ENCODE measurements at regions not wholly inside any gene's neighbourhood (a gene's known extent, or its start where the extent isn't known, plus 50 kb on each side); places are given as distances from the start of the nearest gene placed in this dataset.

DNA sequence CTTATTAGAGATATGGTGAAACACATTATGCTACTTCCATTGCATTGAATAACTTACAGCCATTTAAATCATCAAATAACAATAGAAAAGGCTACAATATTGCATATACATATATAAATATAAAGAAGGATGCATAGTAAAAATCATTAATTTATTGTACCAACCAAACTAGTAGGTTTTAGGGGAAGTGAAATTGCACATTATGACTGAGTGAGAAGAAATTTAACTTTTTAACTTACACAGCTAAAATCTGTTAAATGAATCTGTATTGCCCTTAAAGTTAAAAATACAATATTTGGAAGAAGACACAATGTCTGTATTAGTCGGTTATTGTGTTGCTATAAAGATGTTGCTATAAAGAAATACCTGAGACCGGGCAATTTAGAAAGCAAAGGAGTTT, 2073.7 kb upstream of the ACO1 start:
- Histone ChIP-seq H3K4me2 (ENCODE audit: insufficient read depth, insufficient read length, low read length) (no peak overlapping the region), H3K27ac (ENCODE audit: insufficient read length, low read depth, low read length) (no peak overlapping the region), H2AFZ (ENCODE audit: low read length) (no peak overlapping the region), H3K79me2 (ENCODE audit: insufficient read depth, low read length) (no peaks in the 10 kb centered on the region), H3T11ph (ENCODE audit: low read length) (no peak overlapping the region), H3K4ac (ENCODE audit: low read depth, low read length) (no peak overlapping the region), H3K4me1 (ENCODE audit: insufficient read depth, low read length) (no peaks in the 10 kb centered on the region), H2BK5ac (ENCODE audit: insufficient read length, low read length) (no peak overlapping the region), H2AK5ac (ENCODE audit: insufficient read length, low read length) (no peak overlapping the region), H3K27me3 (ENCODE audit: insufficient read depth, low read length) (no peaks in the 10 kb centered on the region), H2BK120ac (ENCODE audit: low read depth, low read length, poor library complexity, severe bottlenecking) (no peak overlapping the region), H2BK20ac (ENCODE audit: low read depth, low read length, poor library complexity, severe bottlenecking) (no peak overlapping the region), H4K91ac (ENCODE audit: insufficient read length, low read depth, low read length) (no peak overlapping the region), H3K18ac (ENCODE audit: insufficient read length, low read depth, low read length) (no peak overlapping the region), H2BK12ac (ENCODE audit: insufficient read length, low read depth, low read length) (no peak overlapping the region), H3K9ac (ENCODE audit: extremely low read depth, insufficient read length, low read length) (no peak overlapping the region), H4K5ac (ENCODE audit: insufficient read length, low read depth, low read length) (no peak overlapping the region), H2BK15ac (ENCODE audit: low read depth, low read length) (no peak overlapping the region), H3K79me1 (ENCODE audit: insufficient read depth, low read depth, low read length, poor library complexity, severe bottlenecking) (no peaks in the 10 kb centered on the region), H4K8ac (replicated peaks; ENCODE audit: insufficient read length, low read depth, low read length) (no peak overlapping the region), H3K14ac (ENCODE audit: insufficient read depth, low read length) (no peak overlapping the region), H3K23ac (ENCODE audit: insufficient read length, low read depth, low read length) (no peak overlapping the region), H4K20me1 (ENCODE audit: control insufficient read depth, insufficient read depth, insufficient read length) (no peaks in the 10 kb centered on the region), H3K23me2 (ENCODE audit: insufficient read length, low read depth, low read length, poor library complexity, severe bottlenecking) (no peaks in the 10 kb centered on the region), H3K56ac (ENCODE audit: insufficient read length, low read depth, low read length) (no peak overlapping the region), H3K9me3 (ENCODE audit: control insufficient read depth, low read depth, low read length) (no peaks in the 10 kb centered on the region)
- no peak for TF ChIP-seq CTCF (conservative IDR thresholded peaks at IDR 0.05)
- Mint-ChIP-seq H3K27ac (no peak overlapping the region), H3K9me3 (peaks cover 6 to 7% of the 10 kb centered on the region in 2 experiments), H3K27me3 (ENCODE audit: low read depth) (no peaks in the 10 kb centered on the region), H3K4me3 (no peak overlapping the region), H3K36me3 (ENCODE audit: insufficient read depth in 1 of 3, low read depth in 3 of 3) (peaks cover 0 to 8% (median 0%) of the 10 kb centered on the region in 3 experiments; a peak in 2 of 7 replicates), H3K4me1 (no peaks in the 10 kb centered on the region)
- no CpG with 5 or more reads among the region's 2 CpGs for WGBS (ENCODE audit: extremely low coverage, insufficient read length, low lambda C conversion rate)
- DNase-seq, result no peak

Data from H9 (cell line).